Hypothalamus (tissue), 51 donors: ENCODE measurements at regions not wholly inside any gene's neighbourhood (a gene's known extent, or its start where the extent isn't known, plus 50 kb on each side); places are given as distances from the start of the nearest gene placed in this dataset.
"Not testable (repeated sequence)": the region's sequence is repeated elsewhere in the genome, so short reads cannot be mapped to it uniquely, and the experiment has no call there.

Source experiments
- DNase-seq, 51 donors: peaks; one replicate each; lab custom pipeline; 2025; lab: John Stamatoyannopoulos, UW

DNA sequence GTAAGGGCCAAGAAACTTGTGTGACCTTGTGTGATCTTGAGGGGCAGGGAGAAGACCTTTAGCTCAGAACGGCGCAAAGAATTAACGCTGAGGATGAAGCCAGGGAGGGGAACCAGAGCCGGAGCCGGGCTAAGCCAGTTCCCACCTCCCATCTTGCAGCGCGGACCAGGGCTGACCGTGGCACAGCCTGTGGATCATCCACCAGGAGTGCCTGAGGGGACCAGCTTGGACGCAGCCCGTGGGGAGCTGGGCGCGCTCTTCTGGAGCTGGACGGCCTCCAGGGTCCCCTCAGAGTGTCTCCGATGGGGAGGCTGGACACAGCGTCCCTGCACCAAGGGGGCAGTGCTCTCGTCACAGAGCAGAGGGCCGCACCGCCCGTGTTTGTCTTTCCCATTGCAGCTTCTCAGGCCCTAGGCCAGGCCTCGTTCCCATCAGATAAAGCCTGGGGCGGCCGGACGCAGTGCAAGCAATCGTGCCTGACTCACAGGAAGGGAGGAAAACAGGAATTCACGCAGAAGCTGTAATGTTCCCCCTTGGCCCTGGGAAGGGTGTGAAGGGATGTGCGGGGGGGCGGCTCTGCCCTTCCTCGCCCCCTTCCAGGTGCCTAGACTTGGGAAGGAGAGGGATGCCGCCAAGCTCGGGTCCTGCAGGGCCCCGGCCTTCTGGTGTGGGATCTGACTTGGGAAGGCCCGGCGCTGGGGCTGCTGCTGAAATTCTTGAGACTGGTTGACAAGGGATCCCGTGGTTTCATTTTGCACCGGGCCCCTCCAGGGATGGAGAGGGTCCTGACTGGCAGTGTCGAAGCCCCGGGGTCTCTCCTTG is 144.9 kb downstream of the NPIPB11 start:
- DNase-seq, result not testable (repeated sequence)

DNA sequence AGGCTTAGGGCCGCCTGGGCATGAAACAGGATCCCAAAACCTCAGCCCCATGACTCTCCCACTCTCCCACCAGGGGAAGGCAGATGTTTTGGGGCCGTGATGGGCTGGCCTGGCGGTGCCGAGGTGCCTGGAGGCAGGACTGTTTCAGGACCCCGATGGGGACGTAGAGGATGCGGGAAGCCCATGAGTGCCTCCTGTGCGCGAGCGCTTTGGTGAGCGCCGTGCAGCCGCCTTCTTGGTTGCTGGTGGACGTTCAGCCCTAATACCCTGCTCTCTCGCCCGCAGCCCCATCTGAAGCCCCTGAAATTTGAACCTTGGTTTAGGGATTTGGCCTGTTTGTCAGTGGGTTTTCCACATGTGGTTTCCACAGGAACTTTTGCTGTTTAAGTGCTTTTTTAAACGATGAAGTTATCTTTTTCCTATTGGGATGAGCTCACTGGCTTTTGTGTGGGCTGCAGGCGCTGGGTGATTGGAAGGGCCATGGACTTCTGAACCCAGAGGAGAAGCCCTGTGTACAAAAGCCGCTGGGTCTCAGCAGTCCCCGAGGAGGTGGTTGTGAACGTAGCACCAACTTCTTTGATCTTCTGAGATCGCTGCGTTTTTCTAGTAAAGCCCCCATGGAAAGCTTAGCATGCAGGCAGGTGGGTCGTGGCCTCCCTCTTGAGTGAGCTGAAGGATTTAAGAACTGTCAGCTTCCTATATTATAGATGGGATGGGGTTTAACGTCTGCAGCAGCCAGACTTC is 145.7 kb downstream of the NPIPB11 start:
- DNase-seq, result not testable (repeated sequence)

DNA sequence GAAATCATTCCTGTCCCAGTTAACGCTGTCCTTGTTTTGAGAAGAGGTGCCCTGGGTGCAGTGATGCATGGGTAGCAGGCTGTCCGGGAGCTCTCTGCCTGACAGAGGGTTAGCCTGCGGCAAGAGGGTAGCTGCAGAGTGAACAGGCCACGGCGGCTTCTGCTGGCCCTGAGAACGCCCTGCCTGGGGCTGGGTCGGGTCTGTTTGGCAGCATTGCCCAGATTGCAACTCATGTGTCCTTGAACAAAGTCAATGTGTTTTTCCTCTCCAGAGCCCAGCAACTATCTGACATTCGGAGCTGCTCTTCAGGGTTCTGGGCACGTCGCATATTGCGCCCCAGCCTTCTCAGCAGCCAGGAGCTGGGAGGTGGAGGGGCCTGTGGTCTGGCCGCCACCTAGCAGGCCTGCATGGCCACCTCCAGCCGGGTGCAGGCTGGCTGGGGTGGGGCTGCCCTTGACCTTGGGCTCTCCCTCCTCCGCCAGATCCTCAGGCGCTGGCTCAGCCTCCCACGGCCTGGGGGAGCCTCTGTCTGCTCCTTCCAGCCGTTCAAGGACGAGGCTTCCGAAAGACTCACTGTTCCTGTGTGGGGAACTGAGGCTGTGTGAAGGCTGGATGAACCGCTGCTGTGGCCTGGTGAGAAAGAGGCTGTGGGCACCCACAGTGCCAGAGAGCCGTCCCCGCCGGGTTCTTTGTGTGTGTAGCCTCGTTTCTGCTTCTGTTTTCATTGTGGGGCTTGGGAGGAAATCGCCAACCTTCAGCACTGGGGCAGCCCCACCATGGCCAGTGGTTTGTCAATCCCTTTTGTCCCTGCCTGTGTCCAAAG is 146.7 kb downstream of the NPIPB11 start:
- DNase-seq, result peak in 1 of 51 donors; percentile 6

DNA sequence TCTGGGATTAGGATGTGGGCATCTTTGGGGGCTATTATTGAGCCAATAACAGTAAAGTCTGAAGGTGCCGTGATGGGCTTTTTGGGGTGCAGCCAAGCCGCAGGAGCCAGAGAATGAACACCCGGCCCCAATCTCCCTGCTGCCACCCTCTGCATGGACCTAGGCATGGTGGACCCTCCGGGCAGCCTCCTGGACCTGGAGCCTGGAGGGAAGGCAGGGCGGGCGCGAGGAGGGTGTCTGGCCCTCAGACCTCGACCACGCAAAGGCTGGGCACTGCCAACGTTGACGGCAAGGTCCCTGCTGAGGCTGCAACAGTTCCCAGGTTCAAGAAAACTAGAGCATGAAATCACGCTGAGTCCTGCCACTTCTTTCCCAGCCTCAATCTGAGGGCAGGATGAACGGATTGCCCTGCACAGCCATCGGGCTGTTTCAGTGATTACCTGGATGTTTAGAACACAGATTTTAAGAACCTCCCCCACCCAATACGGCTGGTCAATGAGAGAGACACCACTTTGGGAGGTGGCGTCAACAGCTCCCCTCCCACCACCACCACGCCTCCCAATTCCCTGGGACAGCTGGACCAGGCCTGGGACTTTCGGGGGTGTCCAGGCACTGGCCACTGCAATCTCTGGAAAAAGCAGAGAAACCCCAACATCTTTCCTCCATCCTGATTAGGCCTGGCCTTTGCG is 147.4 kb downstream of the NPIPB11 start:
- DNase-seq, result not testable (repeated sequence)

DNA sequence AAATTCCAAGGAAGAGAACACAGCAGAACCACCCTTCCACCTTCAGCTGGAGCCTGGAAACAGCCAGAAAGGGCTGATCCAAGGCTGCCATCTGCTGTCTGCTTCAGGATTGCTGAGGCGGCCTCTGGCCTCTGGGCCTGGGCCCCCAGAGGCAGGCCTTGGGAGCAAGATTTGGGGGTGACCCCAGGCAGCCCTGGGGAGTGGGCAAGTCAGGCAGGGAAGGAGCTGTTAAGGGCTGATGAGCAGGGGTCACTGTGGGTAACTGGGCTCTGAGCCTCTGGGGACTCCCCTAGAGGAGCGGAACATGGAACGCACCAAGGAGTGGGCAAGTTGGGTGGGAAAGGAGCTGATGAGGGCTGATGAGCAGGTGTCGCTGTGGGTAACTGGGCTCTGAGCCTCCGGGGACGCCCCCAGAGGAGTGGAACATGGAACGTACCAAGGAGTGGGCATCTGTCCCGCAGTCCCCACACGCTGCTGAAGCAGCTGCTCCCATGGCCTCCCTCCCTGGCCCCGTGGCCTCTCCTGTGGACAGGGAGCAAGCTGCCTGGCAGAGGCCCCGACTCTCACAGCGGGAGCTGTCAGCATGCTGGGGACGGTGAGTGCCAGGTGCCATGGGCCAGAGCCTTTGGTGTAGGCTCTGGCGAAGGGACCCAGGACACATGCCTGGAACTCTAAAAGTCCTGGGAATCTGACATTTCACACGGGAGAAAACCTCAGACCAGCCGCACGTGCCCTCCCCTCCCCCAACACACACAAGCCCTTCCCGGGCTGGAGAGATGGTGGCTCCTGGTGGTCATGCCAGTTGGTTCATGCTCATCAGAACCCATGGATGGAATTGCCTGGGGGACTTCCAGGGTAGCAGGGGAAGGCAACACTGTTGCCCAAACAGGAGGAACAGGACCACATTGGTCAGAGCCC is 148.8 kb downstream of the NPIPB11 start:
- peak in 2 of 51 donors; percentile 12 to 43 for DNase-seq

DNA sequence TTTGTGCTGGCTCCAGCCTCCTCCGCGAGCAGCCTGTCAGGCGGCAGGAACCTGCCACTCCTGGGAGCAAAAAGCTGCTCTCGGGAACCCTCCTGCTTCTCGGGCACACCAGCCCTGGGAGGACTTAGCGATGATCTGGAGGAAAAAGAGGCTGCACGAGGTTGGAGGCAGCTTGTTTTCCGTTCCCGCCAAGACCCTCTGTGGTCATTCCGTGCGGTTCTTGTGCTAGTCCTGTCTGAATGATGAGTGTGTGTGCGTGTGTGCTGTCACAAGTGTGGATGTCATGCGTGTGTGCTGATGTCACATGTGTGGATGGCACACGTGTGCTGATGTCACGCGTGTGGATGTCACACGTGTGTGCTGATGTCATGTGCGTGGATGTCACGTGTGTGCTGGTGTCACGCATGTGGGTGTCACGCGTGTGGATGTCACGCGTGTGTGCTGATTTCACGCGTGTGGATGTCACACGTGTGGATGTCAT is 150.0 kb downstream of the NPIPB11 start:
- no peak for DNase-seq

DNA sequence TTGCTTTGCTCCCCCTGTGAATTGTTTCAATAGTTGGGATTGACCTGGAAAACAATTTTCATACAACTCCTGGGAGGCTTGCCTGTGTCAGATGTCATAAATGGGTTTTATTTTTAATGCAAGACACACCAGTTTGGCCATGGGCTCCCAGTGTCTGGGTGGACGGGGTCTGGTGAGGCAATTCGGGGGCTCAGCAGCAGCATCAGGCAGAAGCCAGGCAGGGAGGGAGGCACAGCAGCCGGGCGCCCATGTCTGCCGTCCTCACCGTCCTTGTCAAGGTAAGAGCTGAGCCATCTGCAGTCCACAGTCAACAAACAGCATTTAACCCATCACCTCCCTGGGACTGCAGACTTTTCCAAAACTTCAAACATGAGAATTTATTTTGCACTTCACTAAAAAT is 150.6 kb downstream of the NPIPB11 start:
- DNase-seq, result not testable (repeated sequence)

DNA sequence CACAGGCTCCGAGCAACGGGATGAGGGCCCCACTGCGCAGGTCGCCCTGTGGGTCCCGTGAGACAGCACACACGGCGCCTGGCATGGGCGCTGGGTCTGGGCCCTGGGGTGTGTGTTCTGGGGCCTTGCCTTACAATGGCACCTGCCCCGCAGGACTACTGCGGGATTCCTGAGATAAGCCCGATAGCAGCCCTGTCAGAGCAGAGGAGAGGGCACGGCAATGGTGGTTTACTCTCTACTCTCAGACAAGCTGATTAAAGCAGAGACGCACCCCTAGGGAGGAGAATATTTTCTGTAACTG is 151.1 kb downstream of the NPIPB11 start:
- not testable (repeated sequence) for DNase-seq

DNA sequence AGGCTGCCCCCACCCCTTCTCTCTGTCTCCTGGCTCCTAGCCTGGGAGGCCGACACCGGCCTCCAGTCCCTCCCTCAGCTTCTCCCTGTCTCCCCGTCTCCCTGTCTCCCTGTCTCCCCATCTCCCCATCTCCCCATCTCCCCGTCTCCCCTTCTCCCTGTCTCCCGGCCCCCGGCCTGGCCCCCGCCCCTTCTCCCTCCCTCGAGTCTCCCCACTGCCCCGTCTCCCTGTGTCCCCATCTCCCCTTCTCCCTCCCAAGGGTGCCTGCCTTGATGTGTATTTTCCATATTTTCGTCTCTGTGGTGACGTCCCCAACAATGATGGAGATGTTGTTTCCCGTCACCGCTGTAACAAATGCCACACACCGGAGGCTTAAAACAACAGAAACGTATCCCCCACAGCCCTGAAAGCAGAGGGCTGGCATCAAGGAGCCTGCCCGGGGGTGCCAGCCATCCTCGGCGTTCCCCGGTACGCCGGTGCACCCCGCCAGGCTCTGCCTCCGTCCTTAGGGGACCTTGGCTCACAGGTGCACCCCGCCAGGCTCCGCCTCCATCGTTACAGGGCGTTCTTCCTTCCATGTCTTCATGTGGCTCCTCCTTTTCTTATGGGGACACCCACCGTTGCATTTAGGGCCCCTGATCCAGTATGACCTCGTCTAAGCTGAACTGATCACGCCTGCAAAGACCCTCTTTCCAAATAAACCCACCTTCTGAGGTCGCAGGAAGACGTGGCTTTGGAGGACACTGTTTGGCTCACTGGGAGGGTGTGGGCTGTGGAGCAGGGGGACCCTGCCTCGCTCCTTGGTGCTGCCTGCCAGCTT is 151.6 kb downstream of the NPIPB11 start:
- DNase-seq, result no peak

DNA sequence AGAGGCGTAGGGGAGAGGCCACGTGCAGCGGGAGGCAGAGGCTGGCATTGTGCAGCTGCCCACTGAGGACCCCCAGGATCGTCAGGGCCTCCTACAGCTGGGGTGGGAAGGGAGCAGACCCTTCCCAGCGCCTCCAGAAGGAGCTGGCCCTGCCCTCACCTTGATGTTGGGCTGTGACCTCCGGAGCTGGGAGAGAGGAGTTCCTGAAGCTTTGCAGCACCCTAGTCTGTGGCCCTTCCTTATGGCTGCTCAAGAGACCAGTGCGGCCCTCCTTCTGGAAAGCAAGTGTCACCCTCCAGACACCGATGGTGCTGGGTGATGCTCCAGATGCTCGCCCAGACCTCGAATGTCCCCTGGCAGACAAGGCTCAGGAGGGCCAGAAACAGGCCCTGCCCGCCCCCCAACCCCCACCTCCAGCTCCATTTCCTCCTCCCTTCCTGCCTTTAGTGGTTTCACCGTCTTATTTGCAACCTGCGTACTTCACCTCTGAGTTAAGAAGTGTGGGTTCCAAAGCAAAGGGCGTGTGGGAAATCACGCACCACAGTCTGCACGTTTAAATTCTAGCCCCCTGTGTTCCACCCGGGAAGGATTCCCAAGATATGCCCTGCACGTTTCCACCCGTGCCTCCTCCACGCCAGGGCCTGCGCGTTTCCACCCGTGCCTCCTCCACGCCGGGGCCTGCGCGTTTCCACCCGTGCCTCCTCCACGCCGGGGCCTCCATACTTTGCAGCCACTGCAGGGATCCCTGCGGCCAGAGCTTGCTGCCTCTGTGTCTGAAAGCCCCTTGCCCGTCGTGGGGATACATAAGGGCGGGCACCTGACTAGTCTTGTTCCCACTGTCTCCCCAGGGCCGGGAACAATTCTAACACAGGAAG is 152.6 kb downstream of the NPIPB11 start:
- not testable (repeated sequence) for DNase-seq

DNA sequence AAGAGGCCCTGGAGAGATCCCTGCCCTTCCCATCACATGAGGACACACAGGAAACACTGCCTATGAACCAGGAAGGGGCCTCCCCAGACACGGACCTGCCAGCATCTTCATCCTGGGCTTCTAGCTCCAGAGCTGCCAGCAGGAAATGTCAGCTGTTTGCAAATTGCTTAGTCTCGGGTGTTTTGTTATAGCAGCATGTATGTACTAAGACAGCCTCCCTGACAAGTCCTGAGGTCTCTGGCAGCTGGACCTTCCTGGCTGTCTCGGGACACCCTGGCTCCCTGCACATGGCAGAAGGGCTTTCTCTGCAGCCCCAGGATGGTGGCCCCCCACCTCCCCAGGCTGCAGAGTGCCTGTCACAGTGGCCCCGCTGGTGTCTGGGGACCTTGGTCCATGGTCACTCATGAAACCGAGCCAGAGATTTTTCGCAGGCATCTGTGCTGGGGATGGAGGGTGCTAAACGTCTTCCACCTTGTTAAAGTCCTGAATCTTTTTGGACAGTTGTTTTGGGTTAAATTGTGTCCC is 153.4 kb downstream of the NPIPB11 start:
- not testable (repeated sequence) for DNase-seq

DNA sequence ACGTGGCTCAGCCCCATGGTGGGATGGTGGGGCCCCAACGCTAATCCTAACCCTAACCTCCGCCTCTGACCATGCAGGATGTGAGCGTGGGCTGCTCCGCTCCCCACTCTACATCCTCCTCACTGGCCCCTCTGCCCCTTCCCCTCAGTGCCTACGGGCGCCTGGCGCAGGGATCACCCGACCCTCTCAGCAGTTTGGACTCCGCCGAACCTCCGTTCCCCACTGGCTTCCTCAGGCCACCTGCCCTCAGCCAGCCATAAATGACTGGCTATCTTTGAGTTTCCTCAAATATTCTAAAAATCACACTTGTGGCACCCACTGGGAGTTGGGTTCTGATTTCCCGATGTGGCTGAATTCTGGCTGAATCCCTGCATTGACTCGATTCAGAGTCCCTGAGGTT is 154.2 kb downstream of the NPIPB11 start:
- DNase-seq, result not testable (repeated sequence)

DNA sequence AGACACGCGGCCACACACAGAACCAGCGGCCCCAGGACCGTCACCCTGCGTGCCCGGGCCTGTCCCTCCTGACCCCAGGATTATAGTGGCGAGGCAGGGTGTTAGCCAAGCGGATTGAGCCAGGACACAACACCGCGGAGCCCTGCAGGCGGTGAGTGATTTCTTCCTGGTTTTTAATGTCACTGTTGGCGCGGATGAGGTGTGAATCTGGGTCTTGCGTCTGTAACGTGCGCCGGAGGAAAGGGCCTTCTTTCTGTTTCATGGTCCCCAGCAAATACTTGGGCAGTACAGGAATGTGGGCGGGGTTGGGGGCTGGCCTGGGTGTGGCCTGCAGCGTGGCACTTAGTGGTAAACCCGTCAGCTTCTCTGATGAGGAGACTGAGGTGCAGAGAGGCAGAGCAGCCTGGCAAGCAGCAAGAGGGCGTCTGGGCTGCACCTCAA is 154.9 kb downstream of the NPIPB11 start:
- DNase-seq, result not testable (repeated sequence)

DNA sequence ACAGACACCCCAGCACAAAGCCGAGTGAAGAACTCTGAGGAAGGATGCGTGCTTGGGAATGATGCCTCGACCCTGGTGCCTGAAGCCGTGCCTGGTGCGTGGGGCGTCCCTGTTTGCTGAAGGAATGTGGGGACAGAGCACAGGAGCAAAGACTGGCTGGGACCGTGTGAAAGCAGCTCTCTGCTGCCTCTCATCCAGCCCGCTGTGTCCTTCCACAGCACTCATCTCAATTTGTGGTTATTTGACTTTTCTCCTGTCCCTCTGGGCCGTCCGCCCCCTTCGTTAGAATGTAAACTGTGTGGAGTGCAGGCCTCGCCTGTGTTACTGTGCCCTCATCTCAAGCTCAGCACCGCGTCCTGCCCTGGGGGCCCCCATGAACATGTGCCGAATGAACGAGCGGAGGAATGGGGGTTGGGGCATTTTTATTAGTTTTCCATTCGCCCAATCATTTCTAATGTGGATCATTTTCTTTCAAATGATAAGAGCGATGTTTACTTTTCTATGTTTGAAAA is 155.5 kb downstream of the NPIPB11 start:
- not testable (repeated sequence) for DNase-seq

DNA sequence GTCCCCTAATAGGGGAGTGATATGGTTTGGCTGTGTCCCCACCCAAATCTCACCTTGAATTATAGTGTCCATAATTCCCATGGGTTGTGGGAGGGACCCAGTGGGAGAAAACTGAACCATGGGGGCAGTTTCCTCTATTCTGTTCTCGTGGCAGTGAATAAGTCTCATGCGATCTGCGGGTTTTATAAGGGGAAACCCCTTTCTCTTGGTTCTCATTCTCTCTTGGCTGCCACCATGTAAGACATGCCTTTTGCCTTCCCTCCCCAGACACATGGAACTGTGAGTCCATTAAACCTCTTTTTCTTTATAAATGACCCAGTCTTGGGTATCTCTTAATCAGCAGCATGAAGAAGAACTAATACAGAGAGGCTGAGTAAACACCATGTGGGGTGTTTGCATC is 156.0 kb downstream of the NPIPB11 start:
- not testable (repeated sequence) for DNase-seq

DNA sequence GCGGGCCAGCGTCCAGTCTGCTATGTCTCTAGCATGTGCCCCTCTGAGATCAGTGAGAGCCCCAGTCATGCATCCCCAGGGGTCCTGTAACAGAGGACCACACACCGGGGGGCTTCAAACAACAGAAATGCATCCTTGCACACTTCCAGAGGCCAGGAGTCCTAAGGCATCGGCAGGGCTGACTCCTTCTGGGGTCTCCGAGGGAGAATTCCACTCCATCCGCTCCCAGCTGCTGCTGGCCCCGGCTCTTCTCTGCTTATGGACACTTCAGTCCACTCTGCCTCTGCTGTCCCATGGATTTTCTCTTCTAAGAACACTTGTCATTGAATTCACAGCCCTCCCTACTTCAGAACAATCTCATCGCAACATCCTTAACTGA is 157.6 kb downstream of the NPIPB11 start:
- DNase-seq, result not testable (repeated sequence)
